HG03432 (cell line): ENCODE measurements at regions not wholly inside any gene's neighbourhood (a gene's known extent, or its start where the extent isn't known, plus 50 kb on each side); places are given as distances from the start of the nearest gene placed in this dataset.
"Not testable (repeated sequence)": the region's sequence is repeated elsewhere in the genome, so short reads cannot be mapped to it uniquely, and the experiment has no call there.

ENCODE experiments used
- ATAC-seq: cut with Tn5 transposase; IDR thresholded peaks from one replicate; pipeline ENCODE4 v1.9.1; 2021; ENCODE audit warnings: mild to moderate bottlenecking, moderate library complexity; ENCODE audit not compliant: unreplicated experiment

- no peak for ATAC-seq
These were observed 86.0 kb upstream of the VEPH1 start for GRCh38 chr3:157589211-157589610.

GRCh38 chr3:157588386-157589060, 85.3 kb upstream of the VEPH1 start:
- ATAC-seq, result no peak

GRCh38 chr3:157586293-157586692, 83.1 kb upstream of the VEPH1 start:
- no peak for ATAC-seq

GRCh38 chr3:157585386-157585785, 82.2 kb upstream of the VEPH1 start:
- ATAC-seq, result no peak

- ATAC-seq, result no peak
These were observed 79.4 kb upstream of the VEPH1 start for GRCh38 chr3:157582637-157582973.

- ATAC-seq, result not testable (repeated sequence)
These were observed 78.9 kb upstream of the VEPH1 start for GRCh38 chr3:157581956-157582636.

- ATAC-seq, result no peak
These were observed 78.2 kb upstream of the VEPH1 start for GRCh38 chr3:157581371-157581770.

- ATAC-seq, result no peak
These were observed 75.0 kb upstream of the VEPH1 start for GRCh38 chr3:157578181-157578580.

GRCh38 chr3:157574531-157574930, 71.3 kb upstream of the VEPH1 start:
- ATAC-seq, result no peak

GRCh38 chr3:157573780-157574378, 70.7 kb upstream of the VEPH1 start:
- no peak for ATAC-seq

GRCh38 chr3:157573281-157573680, 70.1 kb upstream of the VEPH1 start:
- no peak for ATAC-seq

GRCh38 chr3:157572559-157573270, 69.5 kb upstream of the VEPH1 start:
- peak; percentile 75 for ATAC-seq

GRCh38 chr3:157566596-157566995, 63.4 kb upstream of the VEPH1 start:
- ATAC-seq, result no peak

GRCh38 chr3:157559401-157559800, 56.2 kb upstream of the VEPH1 start:
- no peak for ATAC-seq
